ENCODE measurements at regions not wholly inside any gene's neighbourhood (a gene's known extent, or its start where the extent isn't known, plus 50 kb on each side); places are given as distances from the start of the nearest gene placed in this dataset.

DNA sequence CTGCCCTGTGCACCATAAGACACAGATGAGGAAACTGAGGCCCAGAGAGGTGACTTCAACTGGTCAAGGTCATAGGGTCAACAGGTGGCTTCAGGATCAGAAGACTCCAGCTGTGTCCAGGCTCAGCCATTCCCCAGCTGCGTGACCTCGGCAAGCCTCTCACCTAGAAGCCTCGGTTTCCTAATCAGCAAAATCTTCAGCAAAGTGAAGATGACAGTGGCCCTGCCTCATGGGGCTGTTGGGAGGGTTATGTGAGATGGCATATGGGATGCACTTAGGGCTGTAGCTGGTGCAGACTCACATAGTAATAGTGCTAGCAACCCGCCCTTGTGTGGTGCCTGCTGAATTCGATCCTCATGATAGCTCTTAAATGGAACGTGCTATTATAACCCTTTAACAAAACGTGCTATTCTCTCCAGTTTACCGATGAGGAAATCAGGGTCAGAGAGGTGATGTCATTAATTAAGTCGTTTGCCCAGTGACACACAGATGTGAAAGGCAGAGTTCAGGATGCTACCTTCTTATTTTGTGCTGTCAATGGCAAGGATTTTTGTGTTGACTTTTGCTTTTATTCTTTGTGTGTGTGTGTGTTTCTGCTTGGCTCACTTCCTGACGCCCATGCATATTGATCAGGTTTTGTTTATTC lies 472.9 kb downstream of the MATN1 start:
- TF ChIP-seq POLR2AphosphoS5 (IDR thresholded peaks at IDR 0.05) (no peak), POLR2A (IDR thresholded peaks at IDR 0.05) (no peak), EP300 (IDR thresholded peaks at IDR 0.05) (no peak)
- TF ChIP-seq, protein P1, sequence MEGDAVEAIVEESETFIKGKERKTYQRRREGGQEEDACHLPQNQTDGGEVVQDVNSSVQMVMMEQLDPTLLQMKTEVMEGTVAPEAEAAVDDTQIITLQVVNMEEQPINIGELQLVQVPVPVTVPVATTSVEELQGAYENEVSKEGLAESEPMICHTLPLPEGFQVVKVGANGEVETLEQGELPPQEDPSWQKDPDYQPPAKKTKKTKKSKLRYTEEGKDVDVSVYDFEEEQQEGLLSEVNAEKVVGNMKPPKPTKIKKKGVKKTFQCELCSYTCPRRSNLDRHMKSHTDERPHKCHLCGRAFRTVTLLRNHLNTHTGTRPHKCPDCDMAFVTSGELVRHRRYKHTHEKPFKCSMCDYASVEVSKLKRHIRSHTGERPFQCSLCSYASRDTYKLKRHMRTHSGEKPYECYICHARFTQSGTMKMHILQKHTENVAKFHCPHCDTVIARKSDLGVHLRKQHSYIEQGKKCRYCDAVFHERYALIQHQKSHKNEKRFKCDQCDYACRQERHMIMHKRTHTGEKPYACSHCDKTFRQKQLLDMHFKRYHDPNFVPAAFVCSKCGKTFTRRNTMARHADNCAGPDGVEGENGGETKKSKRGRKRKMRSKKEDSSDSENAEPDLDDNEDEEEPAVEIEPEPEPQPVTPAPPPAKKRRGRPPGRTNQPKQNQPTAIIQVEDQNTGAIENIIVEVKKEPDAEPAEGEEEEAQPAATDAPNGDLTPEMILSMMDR (IDR thresholded peaks at IDR 0.05): no peak
